Fibroblast of mammary gland (primary cell): ENCODE measurements at regions not wholly inside any gene's neighbourhood (a gene's known extent, or its start where the extent isn't known, plus 50 kb on each side); places are given as distances from the start of the nearest gene placed in this dataset.

Experiments
- DNase-seq: peaks from one replicate; pipeline ENCODE4 v3.0.0-alpha.2; 2010; ENCODE audit warnings: low read depth
- H3K4me3 ChIP-seq: 2 replicates; pipeline ENCODE4 v1.5.1; 2011; ENCODE audit warnings: low read depth, mild to moderate bottlenecking, low read length, moderate library complexity; ENCODE audit not compliant: control insufficient read depth
- TF ChIP-seq, protein P1 (sequence below): conservative IDR thresholded peaks from 2 replicates; pipeline ENCODE4 v1.5.1; 2011; ENCODE audit warnings: low read depth, low read length, inconsistent platforms; ENCODE audit not compliant: control insufficient read depth, insufficient read depth

DNA sequence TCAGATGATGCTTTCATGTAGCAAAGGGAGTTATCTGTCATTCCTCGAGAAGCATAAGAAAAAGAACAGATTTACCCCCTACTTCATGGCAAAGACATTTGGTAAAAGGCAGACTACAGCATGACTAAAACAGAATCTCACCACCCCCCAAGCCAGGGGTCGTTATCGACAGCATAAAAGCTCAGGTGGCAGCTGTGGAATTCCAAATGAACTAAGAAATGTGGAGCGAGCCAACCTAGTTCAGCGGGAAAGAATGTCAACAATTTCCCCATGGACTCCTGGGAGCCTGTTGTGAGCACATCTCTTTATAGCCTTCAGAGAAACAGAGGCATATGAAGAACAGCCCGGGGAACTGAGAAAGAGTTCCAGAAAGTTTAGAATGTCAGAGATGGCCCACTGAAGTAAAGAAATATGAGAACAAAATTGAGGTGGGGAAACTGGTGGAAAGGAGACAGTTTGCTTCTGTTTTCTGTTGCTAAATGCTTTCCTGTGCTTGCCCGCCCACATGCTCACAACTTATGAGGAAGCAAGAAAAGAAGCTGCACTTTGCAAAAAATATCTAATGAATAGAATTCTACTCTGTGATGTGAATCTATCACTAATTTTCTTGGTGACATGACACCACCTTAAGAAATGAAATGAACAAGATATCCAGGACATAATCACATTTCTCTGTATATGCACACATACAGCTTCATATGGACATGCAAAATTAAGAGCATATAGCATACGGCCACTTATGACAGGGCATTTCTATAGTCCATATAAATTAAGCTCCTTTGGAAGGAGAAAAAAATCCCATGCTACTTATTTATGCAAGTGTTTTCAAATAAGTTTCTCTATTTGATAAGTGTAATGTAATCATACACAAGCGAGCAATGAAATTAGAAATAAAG lies 135.3 kb upstream of the MID1 start:
- TF ChIP-seq, protein P1, sequence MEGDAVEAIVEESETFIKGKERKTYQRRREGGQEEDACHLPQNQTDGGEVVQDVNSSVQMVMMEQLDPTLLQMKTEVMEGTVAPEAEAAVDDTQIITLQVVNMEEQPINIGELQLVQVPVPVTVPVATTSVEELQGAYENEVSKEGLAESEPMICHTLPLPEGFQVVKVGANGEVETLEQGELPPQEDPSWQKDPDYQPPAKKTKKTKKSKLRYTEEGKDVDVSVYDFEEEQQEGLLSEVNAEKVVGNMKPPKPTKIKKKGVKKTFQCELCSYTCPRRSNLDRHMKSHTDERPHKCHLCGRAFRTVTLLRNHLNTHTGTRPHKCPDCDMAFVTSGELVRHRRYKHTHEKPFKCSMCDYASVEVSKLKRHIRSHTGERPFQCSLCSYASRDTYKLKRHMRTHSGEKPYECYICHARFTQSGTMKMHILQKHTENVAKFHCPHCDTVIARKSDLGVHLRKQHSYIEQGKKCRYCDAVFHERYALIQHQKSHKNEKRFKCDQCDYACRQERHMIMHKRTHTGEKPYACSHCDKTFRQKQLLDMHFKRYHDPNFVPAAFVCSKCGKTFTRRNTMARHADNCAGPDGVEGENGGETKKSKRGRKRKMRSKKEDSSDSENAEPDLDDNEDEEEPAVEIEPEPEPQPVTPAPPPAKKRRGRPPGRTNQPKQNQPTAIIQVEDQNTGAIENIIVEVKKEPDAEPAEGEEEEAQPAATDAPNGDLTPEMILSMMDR = no peak
- peak; percentile 54 for DNase-seq
- H3K4me3 ChIP-seq = no peak overlapping the region

DNA sequence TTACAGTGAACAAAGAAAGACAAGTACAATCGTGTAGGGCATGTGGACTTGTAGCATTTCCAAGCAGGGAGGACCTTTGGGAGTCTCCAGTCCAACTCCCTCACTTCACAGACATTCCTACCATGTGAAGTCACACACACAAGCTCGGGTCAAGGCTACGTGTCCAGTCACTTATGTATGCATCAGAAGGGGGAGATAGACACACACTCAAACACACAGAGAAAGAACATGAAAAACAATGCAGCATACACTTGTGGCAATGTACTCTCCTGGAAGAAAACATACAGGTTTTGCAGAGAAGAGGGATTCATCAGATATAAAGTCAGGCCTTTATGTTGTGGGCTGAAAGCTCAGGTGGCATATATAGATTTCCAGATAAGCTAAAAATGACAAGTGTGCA lies 136.1 kb upstream of the MID1 start:
- DNase-seq = peak; percentile 87
- H3K4me3 ChIP-seq = no peak overlapping the region
- TF ChIP-seq, protein P1 = peak; percentile 8

DNA sequence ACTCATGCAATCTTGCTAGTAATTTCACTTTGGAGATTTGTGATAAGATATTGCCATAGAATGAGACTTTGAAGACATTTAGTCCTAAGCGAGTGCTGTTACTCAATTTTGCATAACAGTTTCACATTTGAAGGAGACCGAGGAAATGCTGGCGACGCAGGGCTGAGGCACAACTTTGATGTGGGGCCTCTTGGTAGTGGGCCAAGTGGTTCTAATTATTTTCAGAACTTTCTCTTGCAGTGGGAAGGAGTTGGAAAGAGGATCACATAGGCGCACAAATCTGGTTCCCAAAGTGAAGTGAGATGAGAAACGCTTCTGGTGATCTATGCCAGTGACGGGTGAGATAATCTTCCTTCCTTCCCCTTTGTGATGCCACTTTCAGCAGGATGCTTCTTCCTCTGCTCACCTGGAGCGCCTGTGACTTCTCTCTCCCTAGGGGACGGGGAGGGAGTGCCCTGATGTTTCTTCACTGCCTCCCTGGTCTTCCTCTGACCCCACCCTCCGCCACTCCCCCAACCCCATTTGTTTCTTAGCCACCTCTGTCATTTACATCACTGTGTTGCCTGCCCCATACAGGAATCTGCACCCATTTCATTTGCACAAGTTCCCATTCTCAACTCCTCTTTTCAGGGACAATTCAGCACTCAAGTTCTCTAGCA lies 138.9 kb upstream of the MID1 start:
- peak; percentile 10 for DNase-seq
- H3K4me3 ChIP-seq = no peak overlapping the region
- TF ChIP-seq, protein P1 = no peak

DNA sequence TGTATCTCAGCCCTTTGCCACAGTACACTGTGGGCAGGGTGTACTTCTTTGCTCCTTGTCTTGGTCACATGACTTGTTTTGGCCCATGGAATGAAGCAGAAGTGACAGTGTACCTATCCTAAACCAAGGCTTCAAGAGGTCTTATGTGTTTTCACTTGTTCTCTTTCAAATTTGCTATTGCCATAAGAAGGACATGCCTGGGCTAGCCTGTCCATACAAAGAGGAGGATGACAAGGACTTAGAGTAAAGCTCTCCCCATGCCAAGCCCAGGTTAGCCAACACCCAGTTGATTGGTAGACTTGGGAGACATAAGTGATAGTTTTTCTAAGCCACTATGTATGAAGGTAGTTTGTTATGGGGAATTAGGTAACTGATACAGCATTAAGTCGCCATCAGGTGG lies 141.1 kb upstream of the MID1 start:
- H3K4me3 ChIP-seq = no peak overlapping the region
- no peak for DNase-seq
- TF ChIP-seq, protein P1 = no peak

DNA sequence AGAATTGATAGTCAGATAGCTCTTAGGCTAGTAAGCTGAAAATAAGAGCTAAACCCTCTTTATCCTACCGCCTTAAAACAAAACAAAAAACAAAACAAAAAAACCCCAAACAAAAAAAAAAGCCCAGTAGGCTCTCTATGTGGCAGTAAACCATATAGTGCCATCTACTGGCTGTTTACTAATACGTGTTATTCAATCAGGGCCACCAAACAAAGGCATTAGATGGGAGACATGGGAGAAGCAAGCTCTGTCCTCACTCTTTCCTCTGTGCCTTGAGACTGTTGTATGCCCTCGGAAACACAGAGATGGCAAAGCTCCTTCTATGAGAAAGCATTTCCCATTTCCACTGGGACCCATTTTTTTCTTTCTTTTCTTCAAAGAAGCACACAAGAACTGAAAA lies 148.8 kb upstream of the MID1 start:
- TF ChIP-seq, protein P1 = peak; percentile 60
- H3K4me3 ChIP-seq = peak overlapping the region; percentile 22

DNA sequence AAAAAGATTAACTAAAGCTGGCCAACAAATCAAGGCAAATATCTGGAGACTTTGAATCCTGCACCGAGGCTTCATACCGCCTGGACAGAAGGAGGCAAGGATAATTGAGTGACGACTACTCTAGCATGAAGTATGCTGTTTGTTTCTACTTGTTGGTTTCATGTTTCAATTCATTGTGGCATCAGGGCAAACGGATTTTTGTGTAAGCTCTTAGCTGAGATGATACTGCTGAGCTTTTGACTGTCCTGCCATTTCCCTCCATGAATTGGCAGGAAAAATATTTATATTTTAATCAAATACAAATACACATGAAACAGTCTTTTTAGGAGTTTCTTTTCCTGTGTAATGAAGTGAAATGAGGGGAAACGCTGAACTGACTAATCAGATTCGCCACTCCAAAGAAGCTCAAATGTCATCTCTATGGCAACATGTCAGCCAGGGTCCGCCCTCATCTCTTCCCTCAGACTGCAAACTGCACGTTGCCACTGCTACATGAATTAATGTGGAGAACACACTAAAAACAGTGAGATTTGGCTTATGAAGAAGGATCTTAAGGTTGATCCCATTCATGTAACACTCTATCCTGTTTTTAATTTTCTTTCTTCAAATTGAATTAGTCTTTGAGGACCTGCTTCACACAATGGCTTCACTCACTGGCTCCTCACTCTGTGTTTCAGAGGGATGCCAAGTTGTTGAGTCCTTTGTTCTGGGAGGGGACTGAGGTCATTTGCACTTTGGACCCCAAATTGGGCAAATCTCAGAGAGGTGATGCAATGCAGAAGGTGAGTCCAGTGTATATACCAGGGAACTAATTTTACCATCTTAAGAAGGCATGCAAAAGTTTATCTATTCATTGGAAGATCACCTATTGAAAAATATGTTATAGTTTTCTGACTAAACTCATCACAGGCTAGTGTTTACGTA lies 149.6 kb upstream of the MID1 start:
- TF ChIP-seq, protein P1 = no peak
- H3K4me3 ChIP-seq = peak overlapping the region; percentile 22
- DNase-seq = peak; percentile 57

More for the DNA sequence above, 148.8 kb upstream of the MID1 start:
- DNase-seq = peak; percentile 52
